SK-N-SH (cell line): ENCODE measurements at regions not wholly inside any gene's neighbourhood (a gene's known extent, or its start where the extent isn't known, plus 50 kb on each side); places are given as distances from the start of the nearest gene placed in this dataset.

Experiments used
- CTCF ChIA-PET: fragments of 300-600, 350-600 bp; formaldehyde crosslinking; extraction: SDS; loops from one replicate; lab custom pipeline; 2021; lab: Yijun Ruan, JAX
- POLR2A ChIA-PET: fragments of 350-600 bp; sonication (Branson Sonifier 250); formaldehyde crosslinking; extraction: SDS; loops from one replicate; lab custom pipeline; 2020; ENCODE audit warnings: antibody characterized with exemption, inconsistent platforms; lab: Yijun Ruan, JAX
- DNase-seq: peaks from one replicate; pipeline ENCODE4 v3.0.0; 2012
- H2AFZ ChIP-seq: fragments of 200-600 bp; sonication (generic); 2 replicates; pipeline ENCODE4 v1.8.1; 2016; ENCODE audit warnings: antibody characterized with exemption, mild to moderate bottlenecking, low read depth
- H3F3A ChIP-seq: fragments of 200-600 bp; sonication (generic); replicated peaks from 2 replicates; pipeline ENCODE3; 2016; ENCODE audit warnings: antibody characterized with exemption, mild to moderate bottlenecking; ENCODE audit not compliant: insufficient read depth
- H3K27ac ChIP-seq, 2 experiments: fragments of 200-500 bp in 1 of 2; fragments of 200-600 bp in 1 of 2; sonication (Bioruptor generic) in 1 of 2; sonication (generic), shearing (Covaris generic) in 1 of 2; 2 replicates each; pipeline versions ENCODE4 v1.5.1 to v1.6.1; 2014 to 2016; ENCODE audit warnings: low read depth in 2 of 2, inconsistent platforms in 1 of 2, low read length in 1 of 2, mild to moderate bottlenecking in 1 of 2, mixed read lengths in 1 of 2
- H3K27me3 ChIP-seq: fragments of 200-600 bp; sonication (generic), shearing (Covaris generic); 2 replicates; pipeline ENCODE4 v1.6.1; 2016; ENCODE audit warnings: mixed run types; ENCODE audit not compliant: insufficient read depth
- H3K36me3 ChIP-seq, 2 experiments: fragments of 200-500 bp in 1 of 2; fragments of 200-600 bp in 1 of 2; sonication (Bioruptor generic) in 1 of 2; sonication (generic) in 1 of 2; replicated peaks in 1 of 2; 2 replicates each; pipeline versions ENCODE3 to v1.5.1; 2014 to 2016; ENCODE audit warnings: low read length in 1 of 2, mild to moderate bottlenecking in 1 of 2; ENCODE audit not compliant: insufficient read depth in 2 of 2, control insufficient read depth in 1 of 2
- H3K4me1 ChIP-seq, 2 experiments: fragments of 200-500 bp in 1 of 2; fragments of 200-600 bp in 1 of 2; sonication (Bioruptor generic) in 1 of 2; sonication (generic), shearing (Covaris generic) in 1 of 2; 2 replicates each; pipeline versions ENCODE4 v1.5.1 to v1.6.1; 2014 to 2016; ENCODE audit warnings: low read depth in 1 of 2, low read length in 1 of 2, mixed run types in 1 of 2; ENCODE audit not compliant: insufficient read depth in 2 of 2, control insufficient read depth in 1 of 2
- H3K4me2 ChIP-seq: fragments of 200-600 bp; sonication (generic), shearing (Covaris generic); 2 replicates; pipeline ENCODE4 v1.6.1; 2017; ENCODE audit warnings: mixed run types
- H3K4me3 ChIP-seq, 2 experiments: fragments of 200-500 bp in 1 of 2; fragments of 200-600 bp in 1 of 2; sonication (Bioruptor generic) in 1 of 2; sonication (generic), shearing (Covaris generic) in 1 of 2; 2 replicates each; pipeline versions ENCODE4 v1.5.1 to v1.8.1; 2014 to 2016; ENCODE audit warnings: low read depth in 2 of 2, inconsistent platforms in 1 of 2, low read length in 1 of 2, mild to moderate bottlenecking in 1 of 2, mixed read lengths in 1 of 2, moderate library complexity in 1 of 2
- H3K79me2 ChIP-seq: fragments of 200-600 bp; sonication (generic); 2 replicates; pipeline ENCODE4 v1.8.1; 2017; ENCODE audit warnings: mild to moderate bottlenecking; ENCODE audit not compliant: insufficient read depth
- H3K9ac ChIP-seq: fragments of 200-600 bp; sonication (generic); 2 replicates; pipeline ENCODE4 v1.6.1; 2017; ENCODE audit warnings: mixed run types
- H3K9me2 ChIP-seq: fragments of 200-600 bp; sonication (generic); 2 replicates; pipeline ENCODE4 v1.6.1; 2017; ENCODE audit warnings: mixed run types
- H3K9me3 ChIP-seq: fragments of 200-600 bp; sonication (generic); 2 replicates; pipeline ENCODE4 v1.6.1; 2017; ENCODE audit warnings: mixed run types, mild to moderate bottlenecking, moderate library complexity
- H4K20me1 ChIP-seq: fragments of 200-600 bp; sonication (generic); 2 replicates; pipeline ENCODE4 v1.6.1; 2017; ENCODE audit warnings: mild to moderate bottlenecking, mixed run types; ENCODE audit not compliant: insufficient read depth
- CHD2 ChIP-seq: fragments of 150-350 bp; IDR thresholded peaks from 2 replicates; pipeline ENCODE4 v1.6.1; 2018; ENCODE audit warnings: low read length; ENCODE audit not compliant: partially characterized antibody
- EP300 ChIP-seq, 2 experiments: IDR thresholded peaks; 2 replicates each; pipeline versions ENCODE4 v1.4.0 to v1.6.1; 2012; ENCODE audit warnings: borderline replicate concordance in 1 of 2, low read depth in 1 of 2, low read length in 1 of 2
- FOSL2 ChIP-seq: IDR thresholded peaks from 2 replicates; pipeline ENCODE4 v1.4.0; 2012; ENCODE audit warnings: low read depth, mild to moderate bottlenecking, moderate library complexity, borderline replicate concordance
- FOXM1 ChIP-seq: IDR thresholded peaks from 2 replicates; pipeline ENCODE4 v1.4.0; 2012; ENCODE audit warnings: low read depth, mild to moderate bottlenecking
- JUND ChIP-seq: IDR thresholded peaks from 2 replicates; pipeline ENCODE4 v1.4.0; 2012
- MAX ChIP-seq: IDR thresholded peaks from 2 replicates; pipeline ENCODE4 v1.4.0; 2012; ENCODE audit warnings: low read depth
- NFIC ChIP-seq: IDR thresholded peaks from 2 replicates; pipeline ENCODE4 v1.4.0; 2012; ENCODE audit warnings: borderline replicate concordance
- NRF1 ChIP-seq: IDR thresholded peaks from 2 replicates; pipeline ENCODE4 v1.6.1; 2012; ENCODE audit warnings: low read depth, mild to moderate bottlenecking, low read length
- PBX3 ChIP-seq: IDR thresholded peaks from 2 replicates; pipeline ENCODE4; 2012
- TCF12 ChIP-seq: IDR thresholded peaks from 2 replicates; pipeline ENCODE4 v1.4.0; 2012
- TEAD4 ChIP-seq: IDR thresholded peaks from 2 replicates; pipeline ENCODE4 v1.4.0; 2012; ENCODE audit warnings: mild to moderate bottlenecking, borderline replicate concordance; ENCODE audit not compliant: insufficient read depth
- USF1 ChIP-seq: IDR thresholded peaks from 2 replicates; pipeline ENCODE4 v1.4.0; 2012; ENCODE audit warnings: low read depth, borderline replicate concordance
- USF2 ChIP-seq: fragments of 150-350 bp; IDR thresholded peaks from 2 replicates; pipeline ENCODE4 v1.6.1; 2017; ENCODE audit warnings: antibody characterized with exemption, low read length, low read depth, borderline replicate concordance
- YY1 ChIP-seq: IDR thresholded peaks from 2 replicates; pipeline ENCODE4 v1.4.0; 2012; ENCODE audit warnings: low read depth, mild to moderate bottlenecking
- WGBS: methylation state at CpG from one replicate; pipeline ENCODE4 v1.1.6; 2017; ENCODE audit warnings: low lambda C conversion rate; 5-methylcytosine and 5-hydroxymethylcytosine counted together

- no peak for TF ChIP-seq FOXM1
- no peak for TF ChIP-seq YY1
Measured at GRCh38 chr4:17066236-17066635, 167.8 kb upstream of the LDB2 start (continued).

GRCh38 chr4:17065821-17066220 lies 167.4 kb upstream of the LDB2 start:
- peak overlapping the region in 1 of 2 experiments; percentile 88; a peak in 2 of 4 replicates for H3K27ac ChIP-seq
- H3K79me2 ChIP-seq = no peaks in the 10 kb centered on the region
- no peaks in the 10 kb centered on the region for H3K36me3 ChIP-seq
- no peaks in the 10 kb centered on the region for H4K20me1 ChIP-seq
- peaks cover 0 to 46% of the 10 kb centered on the region in 2 experiments for H3K4me1 ChIP-seq
- DNase-seq = no peak
- H3K9me3 ChIP-seq = no peaks in the 10 kb centered on the region
- H2AFZ ChIP-seq = peak overlapping the region; percentile 20; the same call in 1 of the 2 replicates
- no peaks in the 10 kb centered on the region for H3K27me3 ChIP-seq
- WGBS = 49% methylated on average over 2 of the region's 2 CpGs
- ChIA-PET POLR2A (no interaction called here), CTCF (no interaction called here)
- peak overlapping the region; percentile 16; the same call in 1 of the 2 replicates for H3K9ac ChIP-seq
- H3K4me3 ChIP-seq = no peak overlapping the region
- TF ChIP-seq MAX = 0 out of 2 replicates have a peak, but pooled peaks have one; percentile 13
- no peak for TF ChIP-seq CHD2
- peak; percentile 83 for TF ChIP-seq TCF12
- peak; percentile 67 for TF ChIP-seq PBX3
- TF ChIP-seq EP300 (IDR thresholded peaks at IDR 0.05; ENCODE audit: borderline replicate concordance in 1 of 2, low read depth in 1 of 2, low read length in 1 of 2) = peak in 1 of 2 experiments; percentile 69; a peak in 1 of 4 replicates
- TF ChIP-seq USF1 = no peak
- no peak for TF ChIP-seq USF2
- TF ChIP-seq NRF1 = no peak
- TF ChIP-seq FOSL2 = peak; percentile 57; the same call in 1 of the 2 replicates
- TF ChIP-seq JUND = peak; percentile 71
- TF ChIP-seq NFIC = peak; percentile 64
- peak; percentile 49; the same call in 1 of the 2 replicates for TF ChIP-seq TEAD4
- H3F3A ChIP-seq = peaks cover 47% of the 10 kb centered on the region
- H3K9me2 ChIP-seq = no peaks in the 10 kb centered on the region
- H3K4me2 ChIP-seq = peak overlapping the region; percentile 43; the same call in 1 of the 2 replicates
